Medulla oblongata (tissue), 1 donor: ENCODE measurements at regions not wholly inside any gene's neighbourhood (a gene's known extent, or its start where the extent isn't known, plus 50 kb on each side); places are given as distances from the start of the nearest gene placed in this dataset.

Experiments used
- DNase-seq: peaks from one replicate; pipeline ENCODE4 v3.0.0-alpha.2; 2015; ENCODE audit errors: extremely low spot score

DNA sequence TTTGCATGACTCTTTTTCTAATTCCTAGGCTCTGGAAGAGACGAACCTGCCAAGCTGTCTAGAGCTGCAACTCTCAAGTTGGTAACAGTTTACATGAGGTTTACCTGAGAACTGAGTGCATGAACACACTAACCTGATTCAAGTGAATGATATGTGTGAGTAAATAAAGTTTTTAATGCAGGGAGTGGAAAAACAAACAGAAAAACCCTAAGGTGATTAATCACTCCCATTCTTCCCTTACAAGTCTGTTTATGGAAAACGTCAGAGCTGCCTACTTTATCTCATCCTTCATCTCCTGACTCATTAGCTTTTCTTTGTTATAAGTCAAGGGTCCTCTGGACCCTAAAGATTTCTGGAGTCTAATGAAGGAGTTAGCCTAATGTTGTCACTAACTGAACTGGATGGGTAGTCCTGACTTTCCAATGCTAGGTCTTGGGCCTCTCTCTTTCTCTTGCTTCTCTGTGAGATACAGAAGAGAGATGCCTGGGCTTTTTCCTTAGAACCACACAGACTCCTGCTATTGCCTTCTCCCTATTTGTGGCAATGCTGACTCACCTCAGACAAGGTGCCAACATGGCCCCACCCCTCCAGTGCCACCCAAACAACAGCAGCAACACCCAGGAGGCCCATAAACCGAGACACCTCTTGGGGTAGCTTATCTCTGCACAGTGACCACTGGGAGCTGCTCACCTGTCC lies 952.4 kb downstream of the EPHA4 start:
- no peak for DNase-seq

DNA sequence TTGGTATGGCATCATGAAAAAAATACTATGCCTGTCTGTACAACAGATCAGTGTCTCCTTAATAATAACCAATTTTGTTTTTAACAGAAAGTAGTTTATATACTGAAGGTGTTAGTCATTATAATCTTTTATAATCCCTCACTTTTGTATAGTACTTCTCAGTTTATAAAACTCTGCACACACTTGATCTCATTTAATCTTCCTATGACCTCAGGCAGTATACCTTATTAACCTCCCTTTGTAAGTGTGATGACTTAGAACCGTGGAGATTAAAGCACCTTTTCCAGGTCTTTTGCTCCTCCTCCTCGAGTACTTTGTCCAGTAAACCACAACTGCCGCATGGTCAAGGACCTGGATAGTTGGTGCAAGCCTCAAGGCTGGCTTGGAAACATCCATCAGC lies 945.5 kb downstream of the EPHA4 start:
- no peak for DNase-seq

DNA sequence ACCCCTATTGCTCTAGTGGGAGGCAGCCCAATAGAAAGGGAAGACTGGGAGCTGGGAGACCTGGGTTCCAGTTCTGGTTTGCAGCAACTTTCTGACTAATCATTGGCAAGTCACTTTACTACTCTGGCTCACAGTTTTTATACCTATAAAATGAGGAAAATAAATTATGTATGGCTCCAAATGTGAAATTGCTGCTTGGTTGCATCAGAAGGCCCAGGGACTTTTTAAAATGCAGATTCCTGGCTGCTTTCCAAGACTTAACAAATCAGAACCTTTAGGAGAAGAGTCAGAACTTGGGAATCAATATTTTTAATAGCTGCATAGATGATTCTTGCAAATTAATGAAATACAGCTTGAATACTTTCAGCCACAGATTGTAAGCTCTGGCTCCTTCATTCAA lies 943.9 kb downstream of the EPHA4 start:
- DNase-seq: no peak

DNA sequence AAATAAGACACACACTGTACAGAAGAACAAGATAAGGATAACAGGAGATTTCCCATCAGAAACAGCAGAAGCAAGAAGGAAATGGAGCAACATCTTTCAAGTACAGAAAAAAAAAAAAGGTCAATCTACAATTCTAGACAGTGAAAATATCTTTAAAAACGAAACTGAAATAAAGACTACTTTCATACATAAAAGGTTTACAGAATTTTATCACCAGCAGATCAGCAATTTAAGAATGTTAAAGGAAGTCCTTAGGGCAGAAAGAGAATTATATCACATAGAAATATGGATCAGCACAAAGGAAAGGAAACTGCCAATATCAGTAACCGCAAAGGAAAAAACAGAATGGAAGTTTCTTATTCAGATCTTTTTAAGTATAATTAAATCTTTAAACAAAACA lies 931.0 kb downstream of the EPHA4 start:
- no peak for DNase-seq

DNA sequence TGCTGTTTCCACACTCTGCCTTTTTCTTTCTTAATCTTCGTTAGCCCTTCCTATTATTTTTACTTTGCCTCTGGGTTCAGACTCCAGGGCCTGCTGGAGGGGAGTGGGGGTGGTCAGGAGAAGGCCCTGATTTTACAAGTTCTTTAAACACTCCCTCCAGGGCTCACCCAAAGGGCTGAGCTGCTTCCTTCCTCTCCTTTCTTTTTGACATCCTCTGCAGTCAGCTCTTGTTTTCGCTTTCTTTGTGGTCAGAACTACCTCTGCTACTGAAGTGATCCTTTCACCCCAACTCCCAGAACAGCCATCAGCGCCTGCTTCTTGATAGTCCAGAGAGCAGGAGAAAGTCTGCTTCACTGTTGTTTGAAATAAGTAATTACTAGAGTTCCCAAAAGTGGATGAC lies 925.7 kb downstream of the EPHA4 start:
- DNase-seq: no peak

DNA sequence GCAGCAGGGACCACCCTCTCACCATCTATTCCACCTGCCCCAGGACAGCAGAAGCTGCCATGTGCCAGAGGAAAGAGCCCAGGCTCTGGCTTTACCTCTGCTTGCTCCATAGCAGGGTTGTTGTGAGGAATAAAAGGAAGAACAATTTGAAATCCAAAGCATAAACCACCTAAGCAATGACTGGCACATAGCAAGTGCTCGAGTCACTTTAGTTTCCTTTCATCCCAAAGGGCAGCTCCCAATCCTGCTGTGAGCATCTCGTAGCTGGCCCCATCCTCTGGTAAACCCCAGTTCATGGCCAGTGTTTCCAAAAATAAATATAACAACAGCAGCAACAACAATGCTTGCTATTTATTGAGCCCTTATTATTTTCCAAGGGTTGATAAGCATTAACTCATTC lies 923.5 kb downstream of the EPHA4 start:
- DNase-seq: no peak

DNA sequence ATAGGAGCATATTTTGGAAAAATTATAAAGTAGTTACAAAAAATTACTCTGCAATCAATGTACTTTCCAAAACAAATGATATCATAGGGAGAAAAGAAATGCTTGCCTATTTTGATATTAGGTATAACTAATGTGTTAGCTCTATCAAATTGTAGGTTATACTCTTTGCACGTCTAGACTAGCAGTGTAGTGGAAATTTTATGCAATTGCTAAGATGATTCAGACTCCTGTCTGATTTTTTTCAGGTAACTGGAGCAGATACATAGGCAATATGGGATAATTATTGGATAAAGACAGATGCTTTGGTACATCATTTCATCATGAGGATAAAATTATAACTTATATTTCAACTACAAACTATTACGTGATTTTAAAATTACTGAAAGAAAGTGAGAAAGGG lies 918.3 kb downstream of the EPHA4 start:
- no peak for DNase-seq

DNA sequence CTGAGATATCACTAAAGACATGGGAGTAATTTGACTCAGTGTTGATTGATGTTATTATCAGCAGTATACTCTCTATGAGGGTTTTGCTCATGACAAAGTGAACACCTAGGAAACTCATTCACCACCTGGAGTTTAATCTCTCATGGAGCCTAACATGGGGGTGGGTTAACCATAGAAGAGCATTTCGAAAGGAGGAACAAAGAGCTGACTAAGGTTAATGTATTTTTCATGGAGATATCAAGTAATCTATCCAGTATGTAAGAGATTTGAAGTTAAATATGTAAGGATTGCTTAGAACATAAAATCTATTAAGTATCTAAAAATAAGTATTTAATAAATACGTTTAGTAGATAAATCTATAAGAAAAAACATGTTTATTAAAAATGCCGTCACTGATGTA lies 917.8 kb downstream of the EPHA4 start:
- DNase-seq: no peak

DNA sequence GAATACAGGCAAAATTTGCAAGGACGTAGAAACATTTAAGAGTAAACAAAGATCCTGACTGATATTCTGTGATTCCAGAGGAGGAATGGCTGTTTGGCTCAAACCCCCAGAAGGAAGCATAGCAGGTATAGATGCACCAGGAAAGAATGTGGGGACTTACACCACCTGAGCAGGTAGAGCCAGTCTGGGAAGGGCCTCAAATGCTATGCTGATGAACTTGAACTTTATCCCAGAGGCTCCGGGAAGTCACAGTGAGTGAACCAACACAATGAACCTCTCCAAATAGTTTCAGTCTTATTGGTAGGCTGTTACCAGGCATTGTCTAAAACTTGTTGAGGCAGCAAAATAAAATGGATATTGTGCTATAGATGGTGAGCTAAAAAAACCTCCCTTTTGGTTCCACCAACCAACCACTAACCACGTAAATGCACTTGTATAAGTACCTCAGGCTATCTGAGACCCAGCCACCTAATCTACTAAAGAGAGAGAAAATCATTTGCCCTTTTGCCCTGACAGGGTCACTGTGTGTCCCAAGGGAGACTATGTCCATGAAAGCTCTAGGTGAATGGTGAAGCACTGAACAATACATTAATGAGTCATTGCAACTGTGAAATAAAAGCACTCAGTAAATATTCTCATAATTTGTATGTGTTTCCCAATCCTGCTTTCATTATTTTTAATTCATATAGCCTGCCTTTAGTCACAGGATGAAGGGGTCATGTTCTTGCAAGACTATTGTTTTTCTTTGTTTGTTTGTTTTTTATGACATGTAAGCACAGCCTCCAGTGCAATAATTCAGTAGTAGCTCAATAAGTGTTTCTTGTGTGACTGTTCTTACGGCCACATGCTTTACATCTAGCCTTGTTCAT lies 911.6 kb downstream of the EPHA4 start:
- DNase-seq: no peak

DNA sequence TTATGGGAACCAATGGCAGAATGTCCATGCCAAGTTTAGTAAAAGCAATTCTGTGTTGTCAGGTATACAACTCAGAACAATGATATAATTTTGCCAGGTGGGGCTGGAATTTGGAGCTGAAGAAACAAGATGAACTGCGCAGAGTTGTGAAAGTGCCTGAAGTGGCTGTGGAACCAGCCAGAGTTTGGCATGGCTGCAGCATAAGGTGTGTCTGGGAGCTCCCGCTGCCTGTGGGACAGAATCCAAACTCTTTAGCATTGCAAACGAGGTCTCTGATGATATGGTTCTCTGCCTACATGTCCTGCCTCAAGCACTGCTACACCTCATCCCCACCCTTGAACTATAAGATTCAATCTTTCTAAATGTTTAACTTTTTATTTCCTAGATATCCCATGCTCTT lies 909.7 kb downstream of the EPHA4 start:
- no peak for DNase-seq

DNA sequence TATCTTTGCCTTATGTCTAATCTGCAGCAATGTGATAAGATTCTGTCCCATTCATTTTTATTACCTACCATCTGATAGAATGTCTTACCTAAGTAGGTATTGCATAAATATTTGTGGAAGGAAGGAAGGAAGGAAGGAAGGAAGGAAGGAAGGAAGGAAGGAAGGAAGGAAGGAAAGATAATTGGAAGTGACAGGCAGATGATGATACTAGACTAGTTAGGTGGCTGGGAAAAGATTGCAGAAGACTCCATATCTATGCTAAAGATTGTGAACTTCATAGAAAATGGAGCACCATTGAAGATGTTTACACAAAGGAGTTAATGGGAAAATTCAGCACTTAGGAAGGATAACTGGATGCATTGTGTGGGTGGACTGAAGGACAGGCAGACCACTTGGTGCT lies 909.0 kb downstream of the EPHA4 start:
- DNase-seq: no peak

DNA sequence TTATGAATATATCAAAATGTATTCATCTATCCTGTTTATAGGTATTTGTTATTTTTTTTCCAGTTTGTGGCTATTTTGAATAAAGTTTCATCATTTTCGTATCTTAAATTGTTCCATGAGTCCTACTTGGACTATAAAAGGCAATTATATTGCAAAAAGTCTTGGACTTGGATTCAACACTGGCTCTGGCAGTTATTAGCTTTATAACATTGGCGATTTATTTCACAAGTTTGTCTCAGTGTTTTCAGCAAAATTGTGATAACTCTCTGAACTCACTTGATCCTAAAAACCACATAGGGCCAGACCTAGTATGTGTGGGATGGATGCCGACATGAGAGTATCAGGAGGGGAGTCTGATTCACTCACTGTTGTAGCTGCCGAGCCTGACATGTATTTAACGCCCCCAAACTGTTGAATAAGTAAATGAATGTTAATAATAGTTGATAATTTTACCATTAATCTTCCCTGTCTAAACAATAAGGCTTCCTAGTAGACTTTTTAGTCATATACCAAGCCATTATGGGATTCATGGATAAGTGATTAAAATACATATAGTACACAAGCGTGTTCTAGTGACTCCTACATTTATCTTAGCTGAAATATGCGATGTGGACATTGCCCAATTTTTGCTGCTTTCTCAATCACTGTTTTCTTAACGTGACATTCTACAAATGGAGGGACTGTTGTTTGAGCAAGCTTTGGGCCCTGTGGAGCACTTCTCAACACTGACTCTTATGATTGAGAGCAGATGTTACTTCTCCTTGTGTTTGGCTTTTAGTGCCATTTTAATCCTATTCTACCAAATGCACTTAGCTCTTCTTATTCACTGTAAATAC lies 907.6 kb downstream of the EPHA4 start:
- no peak for DNase-seq

DNA sequence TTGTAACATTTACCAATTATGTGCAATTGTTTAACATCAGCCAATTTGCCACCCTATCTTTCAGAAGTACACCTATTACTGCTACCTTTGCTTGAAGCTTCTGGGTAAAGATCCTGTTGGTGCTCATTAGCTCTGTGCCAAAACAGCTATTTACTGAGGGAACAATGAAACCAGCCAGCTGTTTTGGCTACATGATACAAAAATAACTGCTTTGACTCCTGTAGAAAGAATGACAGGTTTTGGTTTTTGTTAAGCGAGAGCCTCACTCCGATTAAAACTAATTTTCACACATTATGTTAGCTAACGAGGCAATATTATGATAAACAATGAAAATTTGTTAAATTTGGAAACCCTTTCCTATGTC lies 907.0 kb downstream of the EPHA4 start:
- DNase-seq: no peak

DNA sequence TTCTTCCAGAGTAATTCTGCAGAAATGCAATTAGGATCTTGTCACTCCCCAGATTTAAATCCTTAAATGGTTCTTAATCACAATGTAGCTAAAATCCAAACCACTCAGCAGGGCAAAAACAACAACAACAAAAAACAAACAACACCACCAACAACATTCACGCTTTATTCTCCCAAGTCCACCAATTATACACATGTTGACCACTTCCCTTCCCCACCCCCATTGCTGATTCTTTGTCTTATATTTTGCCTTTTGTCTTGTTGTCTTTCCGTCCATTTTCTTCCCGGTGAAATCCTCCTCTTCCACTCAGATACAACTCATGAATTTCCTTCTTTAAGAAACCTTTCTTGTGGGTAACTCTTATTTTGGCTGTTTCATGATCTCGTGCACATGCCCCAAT lies 902.8 kb downstream of the EPHA4 start:
- no peak for DNase-seq

DNA sequence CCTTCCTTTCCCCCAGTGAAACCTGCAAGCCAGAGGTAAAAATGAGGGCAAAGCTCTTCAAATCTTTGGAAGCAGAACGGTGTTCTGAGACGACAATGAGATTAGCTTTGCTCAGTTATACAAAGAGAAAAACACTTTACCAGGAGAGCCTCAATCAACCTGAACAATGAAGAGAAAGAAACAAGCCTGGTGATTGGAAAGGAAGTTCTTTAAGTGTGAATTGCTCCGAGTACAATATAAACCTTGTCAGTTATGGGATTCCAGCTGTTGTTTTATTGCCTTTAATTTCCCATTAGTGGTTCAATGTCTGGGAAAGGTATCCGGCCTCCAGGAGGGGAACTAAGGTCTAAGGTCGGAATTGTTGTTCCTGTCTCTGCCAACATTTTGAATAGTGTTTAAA lies 901.6 kb downstream of the EPHA4 start:
- DNase-seq: no peak

DNA sequence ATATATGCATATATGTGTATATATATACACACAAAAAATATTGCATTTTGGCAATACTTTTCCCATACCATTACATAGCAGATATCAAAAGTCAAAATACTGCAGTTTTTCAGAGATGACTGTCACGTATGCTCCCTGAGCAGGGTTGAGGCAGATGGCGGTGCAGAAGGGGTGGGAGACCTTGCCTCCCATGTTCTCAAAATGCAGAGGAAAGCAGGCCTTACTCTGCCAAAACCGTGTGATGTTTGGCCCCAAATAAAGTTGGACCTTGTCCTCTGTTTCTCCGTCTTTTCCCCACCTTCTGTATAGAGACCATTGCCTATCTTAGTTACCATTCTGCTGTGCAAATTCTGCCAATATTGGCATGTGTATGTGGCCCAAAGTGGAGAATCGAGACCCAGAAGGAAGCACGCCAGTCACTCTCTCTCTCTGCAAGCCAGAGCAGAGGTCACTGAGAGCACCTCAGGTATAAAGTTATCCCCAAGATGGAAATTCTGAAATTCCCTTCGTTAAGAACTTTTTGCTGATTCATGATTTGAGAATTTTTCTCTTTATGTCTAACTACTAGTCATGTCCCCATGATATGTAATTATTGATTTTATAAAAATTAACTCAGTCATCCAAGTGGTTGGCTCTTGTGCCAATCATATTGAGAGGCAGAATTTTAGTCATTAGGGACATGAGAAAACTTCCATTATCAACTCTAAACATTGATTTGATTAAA lies 898.8 kb downstream of the EPHA4 start:
- DNase-seq: no peak

DNA sequence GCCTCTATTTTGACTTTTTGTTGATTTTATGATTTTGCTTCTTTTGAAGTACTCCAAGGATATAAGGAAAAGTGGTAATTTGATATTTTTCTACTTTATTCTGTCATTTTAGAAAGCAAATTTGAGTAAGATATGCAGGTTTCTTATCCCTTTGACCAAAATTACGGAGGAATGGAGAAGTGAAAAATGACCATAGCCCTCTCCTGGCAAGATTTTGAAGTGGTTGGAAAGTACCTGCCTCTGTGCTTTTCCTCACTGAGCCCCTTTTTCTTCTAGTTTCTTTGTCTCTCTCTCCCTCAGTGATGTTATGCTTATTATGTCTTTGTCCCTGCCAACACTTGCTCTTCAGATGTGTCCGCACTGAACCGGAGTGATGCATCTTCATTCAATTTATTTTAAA lies 898.1 kb downstream of the EPHA4 start:
- no peak for DNase-seq

DNA sequence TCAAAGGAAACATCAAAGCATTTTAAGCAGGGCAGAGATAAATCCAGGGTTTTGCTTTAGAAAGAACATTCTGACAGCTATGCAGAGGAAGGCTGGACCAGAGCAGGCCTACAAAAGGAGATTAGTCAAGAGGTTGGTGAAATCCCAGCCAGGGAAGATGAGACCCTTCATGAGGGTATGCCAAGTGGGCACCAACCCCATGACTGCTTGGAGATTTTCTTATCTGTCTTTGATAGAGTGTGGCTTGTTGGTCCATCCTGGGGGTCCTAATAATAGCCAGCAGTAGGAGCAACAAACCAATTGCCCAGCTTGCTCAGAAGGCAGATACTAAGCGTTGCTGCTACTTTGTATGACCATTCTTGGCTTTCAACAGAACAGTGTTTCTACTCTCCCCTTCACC lies 895.4 kb downstream of the EPHA4 start:
- no peak for DNase-seq

DNA sequence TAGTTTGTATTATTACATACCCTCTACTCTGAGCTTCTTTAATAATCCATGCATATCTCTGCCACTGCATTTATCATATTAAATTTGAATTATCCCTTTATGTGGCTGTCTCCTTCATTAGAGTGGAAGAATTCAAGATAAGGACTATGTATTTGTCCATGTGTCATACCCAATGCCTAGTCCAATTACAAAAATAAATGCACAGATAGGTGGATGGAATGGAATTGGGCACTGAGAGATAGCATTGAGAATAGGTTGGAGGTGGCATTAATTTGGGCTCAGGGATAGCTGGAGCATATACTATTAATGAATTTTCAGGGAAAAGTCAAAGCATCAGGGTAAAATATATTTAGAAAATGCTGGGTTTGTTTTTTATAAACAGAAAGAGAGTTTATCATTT lies 893.2 kb downstream of the EPHA4 start:
- DNase-seq: no peak

DNA sequence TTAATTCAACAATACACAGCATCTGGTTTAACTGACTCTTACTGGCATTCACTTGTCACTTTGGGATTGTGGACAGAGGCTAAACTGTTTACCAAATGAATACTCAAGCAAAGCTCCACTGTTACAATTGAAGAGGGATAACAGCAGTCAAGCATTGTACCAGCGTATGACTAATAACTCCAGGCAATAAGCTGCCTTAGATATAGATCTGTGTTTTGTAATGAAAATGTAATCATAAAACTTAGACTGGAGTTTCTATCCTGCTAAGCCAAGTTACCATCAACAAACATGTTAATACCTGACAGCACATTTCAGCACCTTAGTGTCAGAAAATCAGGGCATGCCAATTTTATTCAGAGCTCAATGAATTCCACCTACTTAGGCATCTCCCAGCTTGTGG lies 889.5 kb downstream of the EPHA4 start:
- DNase-seq: no peak

DNA sequence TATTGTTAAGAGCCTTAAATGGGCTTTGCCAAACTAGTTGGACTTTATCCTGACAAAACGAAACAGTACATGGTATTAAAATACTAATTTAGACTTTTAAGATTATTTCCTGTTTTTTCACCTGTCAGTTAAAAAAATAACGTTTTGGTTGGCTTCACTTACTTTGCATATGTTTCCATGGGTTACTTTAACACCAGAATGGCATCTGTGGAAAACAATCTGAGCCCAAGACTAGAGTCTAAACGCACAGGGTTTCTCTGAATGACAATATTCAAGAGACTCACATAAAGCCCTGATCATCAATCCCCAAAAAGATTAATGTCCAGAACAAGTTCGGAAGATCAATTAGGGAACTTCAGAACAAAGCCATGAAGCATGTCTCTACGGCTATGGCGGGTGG lies 888.0 kb downstream of the EPHA4 start:
- DNase-seq: no peak

DNA sequence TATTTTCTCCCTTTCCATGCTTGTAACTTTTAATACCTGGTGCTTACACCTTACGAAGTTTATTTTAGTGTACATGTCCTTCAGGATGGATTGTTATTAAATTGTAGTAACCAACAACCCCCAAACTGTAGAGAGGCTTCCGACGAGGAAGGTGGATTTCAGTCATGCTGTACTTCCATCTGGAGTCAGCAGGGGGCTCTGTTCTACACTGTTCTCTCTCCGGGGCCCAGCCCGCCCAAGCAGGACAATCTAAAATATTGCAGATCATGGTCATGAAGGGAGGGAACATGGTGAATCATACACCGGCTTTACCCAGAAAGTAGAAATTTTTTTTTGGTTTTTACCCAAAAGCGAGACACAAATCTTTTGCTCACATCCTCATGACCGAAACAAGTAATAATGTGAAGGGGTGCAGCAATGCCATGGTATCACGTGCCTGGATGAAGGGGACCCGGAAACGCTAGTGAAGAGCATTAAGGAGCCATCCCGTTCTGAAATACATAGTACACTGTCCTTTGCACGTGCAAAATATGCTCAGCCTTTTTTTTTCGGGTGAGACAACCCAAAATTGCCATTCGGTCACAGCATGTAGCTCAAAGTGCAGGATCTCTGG lies 884.8 kb downstream of the EPHA4 start:
- peak; percentile 77 for DNase-seq
